ENCODE measurements at regions not wholly inside any gene's neighbourhood (a gene's known extent, or its start where the extent isn't known, plus 50 kb on each side); places are given as distances from the start of the nearest gene placed in this dataset.

GRCh38 chr12:75716291-75717025 is 205.0 kb upstream of the KRR1 start:
- no peak for DNase-seq

GRCh38 chr12:75715682-75716081 is 204.3 kb upstream of the KRR1 start:
- DNase-seq = no peak

DNA sequence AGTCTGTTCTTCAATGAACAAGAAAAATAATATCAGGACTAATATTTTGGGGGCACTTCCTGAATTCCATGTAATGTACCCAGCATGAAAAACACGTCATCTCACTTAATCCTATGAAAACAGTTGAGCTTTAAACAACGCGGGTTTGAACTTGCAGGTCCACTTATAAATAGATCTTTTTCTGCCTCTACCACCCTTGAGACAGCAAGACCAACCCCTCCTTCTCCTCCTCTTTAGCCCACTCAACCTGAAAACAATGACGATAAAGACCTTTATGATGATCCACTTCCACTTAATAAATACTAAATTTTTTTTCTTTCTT is 203.9 kb upstream of the KRR1 start:
- DNase-seq = no peak

DNA sequence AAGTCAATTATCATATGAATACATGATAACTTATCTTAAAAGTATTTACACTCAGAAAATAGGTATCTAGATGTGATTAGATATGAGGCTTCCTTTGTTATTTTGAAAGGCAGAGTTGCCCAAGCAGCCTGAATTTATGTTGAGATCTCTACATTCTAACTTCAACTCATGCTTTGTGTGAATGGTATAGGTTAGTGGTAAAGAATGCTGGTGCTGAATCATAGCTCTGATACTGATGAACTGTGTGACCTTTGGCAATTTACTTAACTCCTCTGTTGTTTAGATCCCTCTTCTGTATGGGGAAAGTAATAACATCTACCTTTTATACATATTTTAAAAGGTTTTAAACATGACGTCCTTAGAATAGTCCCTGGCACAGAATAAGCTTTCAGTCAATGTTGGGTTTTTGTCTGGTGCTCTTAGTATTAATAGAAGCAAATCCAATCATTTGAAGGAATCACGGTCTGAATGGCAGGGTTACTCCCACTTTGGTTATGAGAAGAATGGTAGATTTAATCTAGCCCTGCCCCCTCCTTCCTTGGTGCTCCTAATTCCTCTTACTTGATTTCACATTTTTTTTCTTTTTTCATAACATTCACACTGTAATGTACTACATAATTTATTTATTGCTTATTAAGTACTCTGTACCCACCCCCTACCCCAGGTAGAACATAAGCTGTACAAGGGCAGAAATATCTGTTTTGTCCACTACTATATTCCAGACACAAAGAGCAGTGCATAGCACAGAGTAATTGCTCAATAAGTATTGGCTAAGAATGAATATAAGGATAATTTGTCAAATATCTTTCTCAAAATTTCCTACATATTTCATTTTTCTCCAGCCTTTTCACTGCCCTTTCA is 203.3 kb upstream of the KRR1 start:
- DNase-seq = no peak

- no peak for DNase-seq
Observed at GRCh38 chr12:75713434-75713833, 202.0 kb upstream of the KRR1 start.

GRCh38 chr12:75712223-75712622 is 200.8 kb upstream of the KRR1 start:
- DNase-seq = no peak

GRCh38 chr12:75711271-75711670 is 199.9 kb upstream of the KRR1 start:
- no peak for DNase-seq

DNA sequence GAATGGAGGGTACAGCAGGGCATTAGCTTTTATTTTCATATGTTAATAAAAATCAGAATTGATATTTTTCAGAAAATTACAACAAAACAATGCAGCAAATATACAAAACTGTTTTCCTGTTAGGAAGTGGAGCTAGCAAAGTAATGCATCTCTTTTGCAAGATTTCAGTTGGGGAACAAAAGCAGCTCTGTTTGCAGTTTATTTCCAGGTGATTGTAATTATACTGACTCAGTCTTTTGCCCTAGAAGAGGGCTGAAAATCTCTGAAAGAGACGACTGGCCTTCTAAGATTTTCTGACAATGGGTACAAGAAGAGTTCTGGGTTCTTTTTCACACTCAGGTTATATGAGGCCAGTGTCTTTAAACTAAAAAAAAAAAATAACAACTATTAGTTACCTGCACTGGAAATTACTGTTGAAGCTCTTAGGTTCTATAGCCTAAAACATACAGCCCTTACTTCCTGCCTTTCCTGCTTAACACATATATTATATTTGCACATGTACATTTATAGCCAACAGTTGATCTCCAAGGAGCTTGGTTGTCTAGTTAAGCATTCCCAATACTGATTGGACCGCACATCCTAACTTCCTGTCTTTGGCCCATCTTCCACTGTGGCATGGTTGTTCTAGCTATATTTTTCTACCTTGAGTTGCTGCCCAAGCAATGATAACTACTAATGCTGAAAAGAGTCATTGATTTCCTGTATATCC is 199.1 kb upstream of the KRR1 start:
- no peak for DNase-seq

- DNase-seq = no peak
Observed at GRCh38 chr12:75709503-75709902, 198.1 kb upstream of the KRR1 start.

DNA sequence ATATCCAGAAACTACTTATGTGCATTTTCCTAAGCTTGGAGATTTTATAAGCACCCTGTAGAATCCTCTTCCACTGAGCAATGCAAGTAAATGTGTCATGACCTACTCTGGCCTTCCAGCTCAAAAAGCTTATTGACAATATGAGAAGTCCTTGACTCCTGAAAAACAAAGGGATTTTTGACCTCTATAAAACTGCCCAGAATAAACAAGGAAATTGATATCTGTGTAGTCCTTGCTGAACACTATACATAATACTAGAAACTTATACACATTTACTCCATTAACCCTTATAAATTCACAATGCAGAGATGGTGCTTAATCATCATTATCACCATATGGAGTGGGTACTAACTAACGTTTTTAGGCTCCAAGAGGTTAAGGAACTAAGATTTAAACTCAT is 197.4 kb upstream of the KRR1 start:
- DNase-seq = no peak

- DNase-seq = no peak
Observed at GRCh38 chr12:75707983-75708382, 196.6 kb upstream of the KRR1 start.

GRCh38 chr12:75706786-75707605 is 195.6 kb upstream of the KRR1 start:
- no peak for DNase-seq

- DNase-seq = no peak
Observed at GRCh38 chr12:75705749-75706711, 194.6 kb upstream of the KRR1 start.

GRCh38 chr12:75704664-75705063 is 193.3 kb upstream of the KRR1 start:
- DNase-seq = no peak

DNA sequence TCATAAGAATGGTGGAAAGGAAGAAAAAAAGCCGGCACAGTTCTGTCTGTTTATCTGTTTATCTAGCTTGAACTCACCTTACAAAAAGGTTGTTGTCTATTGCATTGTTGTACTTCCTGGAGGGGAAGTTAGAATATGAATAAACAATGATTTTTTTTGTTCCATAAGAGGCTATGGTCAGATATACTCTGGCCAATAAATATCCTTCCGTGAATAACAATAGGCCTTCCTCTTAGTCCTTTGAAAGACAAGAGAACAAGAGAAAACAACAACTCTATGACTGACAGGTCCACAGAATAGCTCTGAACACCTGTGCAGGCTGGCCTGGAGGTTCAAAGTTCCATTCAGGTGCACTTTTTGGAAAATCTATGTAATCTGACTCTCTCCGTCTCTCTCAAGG is 192.8 kb upstream of the KRR1 start:
- no peak for DNase-seq

DNA sequence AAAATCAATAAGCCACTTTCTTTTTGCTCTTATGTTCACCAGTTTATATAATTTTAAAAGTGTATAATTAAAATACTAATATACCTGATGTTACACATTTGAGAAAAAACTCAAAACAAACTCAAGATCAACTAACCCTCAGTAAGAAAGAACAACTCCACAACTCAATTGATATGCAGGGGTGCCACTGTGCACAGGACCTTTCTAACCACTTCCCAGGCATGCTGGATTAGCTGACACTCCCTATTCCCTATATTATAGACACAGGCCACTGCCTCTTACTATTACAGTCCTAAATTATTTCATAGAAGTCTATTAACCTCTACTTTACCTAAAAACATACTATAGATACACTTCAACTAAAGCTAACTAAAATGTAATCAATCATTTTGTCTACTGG is 191.7 kb upstream of the KRR1 start:
- no peak for DNase-seq

DNA sequence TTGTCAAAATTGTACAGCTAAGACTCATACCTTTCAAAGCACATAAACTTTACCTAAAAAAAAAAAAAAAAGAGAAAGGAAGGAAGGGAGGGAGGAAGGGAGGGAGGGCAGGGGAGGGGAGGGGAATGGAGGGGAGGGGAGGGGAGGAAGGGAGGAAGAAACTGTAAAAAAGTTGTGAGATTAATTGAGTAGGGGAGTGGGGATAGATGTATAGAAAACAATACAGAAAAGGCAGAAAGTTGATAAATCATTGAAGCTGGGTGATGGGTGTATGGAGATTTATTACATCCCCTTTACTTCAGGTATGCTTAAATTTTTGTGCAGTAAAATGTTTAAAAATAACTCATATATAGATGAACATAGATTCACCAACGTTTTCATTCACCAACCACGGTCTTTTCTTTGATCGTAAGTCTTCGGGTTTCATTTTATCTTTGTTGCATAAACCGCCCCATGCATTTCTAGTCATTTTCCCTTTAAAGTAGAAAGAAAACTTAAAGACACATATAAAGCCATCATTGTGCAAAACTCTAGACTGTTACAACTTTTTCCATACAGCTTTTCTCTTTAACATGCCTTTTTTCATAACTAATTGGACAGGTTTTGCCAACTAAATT is 191.2 kb upstream of the KRR1 start:
- DNase-seq = no peak

GRCh38 chr12:75701859-75702258 is 190.4 kb upstream of the KRR1 start:
- DNase-seq = no peak

GRCh38 chr12:75699728-75700496 is 188.5 kb upstream of the KRR1 start:
- DNase-seq = no peak

GRCh38 chr12:75699251-75699650 is 187.8 kb upstream of the KRR1 start:
- DNase-seq = no peak

- no peak for DNase-seq
Observed at GRCh38 chr12:75698052-75698451, 186.6 kb upstream of the KRR1 start.

Measured in stimulated activated CD8-positive, alpha-beta memory T cell treated with anti-CD3 and anti-CD28 coated beads, Interleukin-4, amount 100 ng/mL, for 48 hours (primary cell).